ENCODE measurements at regions not wholly inside any gene's neighbourhood (a gene's known extent, or its start where the extent isn't known, plus 50 kb on each side); places are given as distances from the start of the nearest gene placed in this dataset.

- Histone ChIP-seq H3K9me3 (ENCODE audit: control insufficient read depth, insufficient read depth, low read depth, low read length) (peaks cover under 1% of the 10 kb centered on the region; the same call in 1 of the 2 replicates), H3K4me3 (ENCODE audit: low read depth in 2 of 2, low read length in 2 of 2) (no peak overlapping the region), H3K36me3 (ENCODE audit: control insufficient read depth, insufficient read depth, low read length) (no peaks in the 10 kb centered on the region), H3K27ac (ENCODE audit: low read length) (peak overlapping the region; percentile 0; the same call in 1 of the 2 replicates), H3K27me3 (ENCODE audit: control insufficient read depth, insufficient read depth, low read length) (no peaks in the 10 kb centered on the region), H3K4me1 (ENCODE audit: control insufficient read depth, insufficient read depth, low read length) (peaks cover 3% of the 10 kb centered on the region; the same call in 1 of the 2 replicates)
- BruUV-seq (replicated peaks): no TSS peak
- TF ChIP-seq POLR2AphosphoS5 (IDR thresholded peaks at IDR 0.05; ENCODE audit: low read depth, low read length) (no peak), REST (IDR thresholded peaks at IDR 0.05; ENCODE audit: insufficient read depth in 1 of 2, low read depth in 2 of 2, low read length in 1 of 2) (no peak), TCF7L2 (IDR thresholded peaks at IDR 0.05; ENCODE audit: low read depth, low read length) (no peak), CTCF (IDR thresholded peaks at IDR 0.05) (no peak), SIN3A (IDR thresholded peaks at IDR 0.05; ENCODE audit: borderline replicate concordance, insufficient read depth, low read depth, low read length) (no peak)
- ChIA-PET POLR2A (no interaction called here), CTCF (no interaction called here)
- ATAC-seq (no peak), DNase-seq (ENCODE audit: low read depth, low spot score) (no peak)
- in situ Hi-C loops (cut with HindIII; ENCODE audit: low pct_unique_long_range_greater_than_20kb, low sequenced_read_pairs) (no loop called here), intact Hi-C loops (cut with micrococcal nuclease; ENCODE audit: unreplicated experiment) (no loop called here)
These were observed 60.8 kb upstream of the RNU6-1 start for GRCh38 chr15:67900621-67901147.

GRCh38 chr15:67901922-67902321, 62.1 kb upstream of the RNU6-1 start:
- ChIA-PET POLR2A (interaction anchor here (0.9 kb wide), 1 partner anchor 38 kb away, joined by 4 read pairs; no protein-coding TSS in a partner anchor), CTCF (no interaction called here)
- in situ Hi-C loops (cut with HindIII; ENCODE audit: low pct_unique_long_range_greater_than_20kb, low sequenced_read_pairs) (no loop called here), intact Hi-C loops (cut with micrococcal nuclease; ENCODE audit: unreplicated experiment) (no loop called here)
- no peak overlapping the region for H3K4me3 ChIP-seq (ENCODE audit: low read depth in 2 of 2, low read length in 2 of 2)
- peaks cover 3% of the 10 kb centered on the region; the same call in 1 of the 2 replicates for H3K4me1 ChIP-seq (ENCODE audit: control insufficient read depth, insufficient read depth, low read length)
- DNase-seq (ENCODE audit: low read depth, low spot score) (no peak), ATAC-seq (no peak)
- peak overlapping the region; percentile 36; the same call in 1 of the 2 replicates for H3K27ac ChIP-seq (ENCODE audit: low read length)
- H3K9me3 ChIP-seq (ENCODE audit: control insufficient read depth, insufficient read depth, low read depth, low read length): no peaks in the 10 kb centered on the region; the same call in 1 of the 2 replicates
- H3K36me3 ChIP-seq (ENCODE audit: control insufficient read depth, insufficient read depth, low read length): no peaks in the 10 kb centered on the region
- BruUV-seq (replicated peaks): no TSS peak
- TF ChIP-seq REST (IDR thresholded peaks at IDR 0.05; ENCODE audit: insufficient read depth in 1 of 2, low read depth in 2 of 2, low read length in 1 of 2): no peak
- TF ChIP-seq CTCF (IDR thresholded peaks at IDR 0.05): no peak
- no peak for TF ChIP-seq TCF7L2 (IDR thresholded peaks at IDR 0.05; ENCODE audit: low read depth, low read length)
- no peak for TF ChIP-seq SIN3A (IDR thresholded peaks at IDR 0.05; ENCODE audit: borderline replicate concordance, insufficient read depth, low read depth, low read length)
- no peak for TF ChIP-seq POLR2AphosphoS5 (IDR thresholded peaks at IDR 0.05; ENCODE audit: low read depth, low read length)
- no peaks in the 10 kb centered on the region for H3K27me3 ChIP-seq (ENCODE audit: control insufficient read depth, insufficient read depth, low read length)

Measured in Panc1 (cell line).